WERI-Rb-1 (cell line): ENCODE measurements at regions not wholly inside any gene's neighbourhood (a gene's known extent, or its start where the extent isn't known, plus 50 kb on each side); places are given as distances from the start of the nearest gene placed in this dataset.
"Not testable (repeated sequence)": the region's sequence is repeated elsewhere in the genome, so short reads cannot be mapped to it uniquely, and the experiment has no call there.

ENCODE experiments used
- DNase-seq: peaks from one replicate; pipeline ENCODE4 v3.0.0-alpha.2; 2020
- H3K27ac ChIP-seq: fragments of 250-450 bp; sonication (Bioruptor Pico); 2 replicates; pipeline ENCODE4 v1.5.1; 2020; ENCODE audit warnings: mild to moderate bottlenecking, moderate library complexity
- H3K27me3 ChIP-seq: fragments of 250-450 bp; sonication (Bioruptor Pico); 2 replicates; pipeline ENCODE4 v1.5.1; 2021; ENCODE audit warnings: mild to moderate bottlenecking, low read depth, moderate library complexity; ENCODE audit not compliant: insufficient read depth, severe bottlenecking
- H3K36me3 ChIP-seq: fragments of 250-450 bp; sonication (Bioruptor Pico); 2 replicates; pipeline ENCODE4 v1.5.1; 2020; ENCODE audit warnings: mild to moderate bottlenecking, moderate library complexity
- H3K4me3 ChIP-seq: 2 replicates; pipeline ENCODE4 v1.5.1; 2011; ENCODE audit warnings: low read depth, mild to moderate bottlenecking, control low read depth, low read length
- H3K9me3 ChIP-seq: fragments of 250-450 bp; sonication (Bioruptor Pico); 2 replicates; pipeline ENCODE4 v1.5.1; 2021; ENCODE audit warnings: mild to moderate bottlenecking, moderate library complexity; ENCODE audit not compliant: severe bottlenecking
- TF ChIP-seq, protein P1 (sequence below): IDR thresholded peaks from 2 replicates; pipeline ENCODE4 v1.5.1; 2011; ENCODE audit warnings: low read depth, mild to moderate bottlenecking, control low read depth, inconsistent platforms, low read length

DNA sequence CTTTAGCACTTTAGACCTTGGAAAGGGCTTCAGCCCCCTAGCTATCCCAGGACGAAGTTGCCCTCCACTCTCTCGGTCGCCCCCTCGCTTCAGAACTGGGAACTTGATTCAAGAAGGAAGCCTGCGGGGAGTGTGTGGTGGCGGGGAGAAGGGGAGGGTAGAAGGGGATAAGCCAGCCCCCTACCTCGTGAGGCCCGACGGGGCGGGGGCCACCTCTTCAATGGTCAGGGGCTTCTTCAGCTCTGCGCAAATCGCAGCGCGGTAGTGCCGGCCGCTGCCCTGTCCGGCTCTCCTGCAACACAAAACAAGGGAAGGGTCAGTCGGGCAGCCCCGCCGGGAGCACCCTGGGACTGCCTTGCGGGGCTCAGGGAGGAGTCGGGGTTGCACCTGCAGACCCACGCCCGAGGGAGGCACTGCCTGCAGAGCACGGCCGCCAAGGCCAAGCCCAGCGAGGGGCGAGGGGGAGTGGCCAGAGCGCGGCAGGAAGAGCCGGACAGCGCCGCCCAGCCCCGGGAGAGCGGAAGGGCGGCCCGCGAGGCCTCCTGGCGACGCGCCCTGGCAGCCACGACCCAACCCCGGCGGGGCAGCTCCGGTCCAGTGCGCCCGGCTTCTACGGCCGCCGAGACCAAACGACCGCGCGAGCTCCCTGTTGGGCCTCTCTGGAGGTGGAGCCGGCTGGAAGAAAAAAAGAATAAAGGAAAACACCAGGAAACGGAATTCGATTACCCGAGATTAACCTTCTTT, 56.2 kb upstream of the RASAL2 start:
- Histone ChIP-seq H3K27me3 (no peaks in the 10 kb centered on the region), H3K4me3 (no peak overlapping the region)
- TF ChIP-seq, protein P1, sequence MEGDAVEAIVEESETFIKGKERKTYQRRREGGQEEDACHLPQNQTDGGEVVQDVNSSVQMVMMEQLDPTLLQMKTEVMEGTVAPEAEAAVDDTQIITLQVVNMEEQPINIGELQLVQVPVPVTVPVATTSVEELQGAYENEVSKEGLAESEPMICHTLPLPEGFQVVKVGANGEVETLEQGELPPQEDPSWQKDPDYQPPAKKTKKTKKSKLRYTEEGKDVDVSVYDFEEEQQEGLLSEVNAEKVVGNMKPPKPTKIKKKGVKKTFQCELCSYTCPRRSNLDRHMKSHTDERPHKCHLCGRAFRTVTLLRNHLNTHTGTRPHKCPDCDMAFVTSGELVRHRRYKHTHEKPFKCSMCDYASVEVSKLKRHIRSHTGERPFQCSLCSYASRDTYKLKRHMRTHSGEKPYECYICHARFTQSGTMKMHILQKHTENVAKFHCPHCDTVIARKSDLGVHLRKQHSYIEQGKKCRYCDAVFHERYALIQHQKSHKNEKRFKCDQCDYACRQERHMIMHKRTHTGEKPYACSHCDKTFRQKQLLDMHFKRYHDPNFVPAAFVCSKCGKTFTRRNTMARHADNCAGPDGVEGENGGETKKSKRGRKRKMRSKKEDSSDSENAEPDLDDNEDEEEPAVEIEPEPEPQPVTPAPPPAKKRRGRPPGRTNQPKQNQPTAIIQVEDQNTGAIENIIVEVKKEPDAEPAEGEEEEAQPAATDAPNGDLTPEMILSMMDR: no peak

DNA sequence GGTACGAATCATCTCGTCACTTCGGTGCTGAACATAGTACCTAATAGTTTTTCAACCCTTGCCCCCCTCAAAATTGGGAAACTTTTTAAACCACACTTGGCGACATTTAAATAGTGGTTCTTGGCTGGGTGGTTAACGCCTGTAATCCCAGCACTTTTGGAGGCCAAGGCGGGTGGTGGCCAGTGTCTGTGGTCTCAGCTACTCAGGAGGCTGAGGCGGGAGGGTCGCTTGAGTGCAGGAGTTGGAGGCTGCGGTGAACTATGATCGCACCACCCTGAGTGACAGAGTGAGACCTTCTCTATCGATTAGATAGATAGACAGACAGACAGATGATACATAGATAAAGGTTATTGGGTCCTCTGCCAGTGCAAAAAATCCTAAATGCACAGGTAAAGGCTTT, 55.5 kb upstream of the RASAL2 start:
- DNase-seq: no peak
- no peak overlapping the region for H3K4me3 ChIP-seq
- H3K36me3 ChIP-seq: no peaks in the 10 kb centered on the region
- H3K9me3 ChIP-seq: no peaks in the 10 kb centered on the region
- H3K27me3 ChIP-seq: no peaks in the 10 kb centered on the region
- no peak overlapping the region for H3K27ac ChIP-seq
- TF ChIP-seq, protein P1: no peak

More for the DNA sequence above, 56.2 kb upstream of the RASAL2 start:
- no peaks in the 10 kb centered on the region for H3K36me3 ChIP-seq
- H3K9me3 ChIP-seq: no peaks in the 10 kb centered on the region
- H3K27ac ChIP-seq: no peak overlapping the region
- DNase-seq: no peak

DNA sequence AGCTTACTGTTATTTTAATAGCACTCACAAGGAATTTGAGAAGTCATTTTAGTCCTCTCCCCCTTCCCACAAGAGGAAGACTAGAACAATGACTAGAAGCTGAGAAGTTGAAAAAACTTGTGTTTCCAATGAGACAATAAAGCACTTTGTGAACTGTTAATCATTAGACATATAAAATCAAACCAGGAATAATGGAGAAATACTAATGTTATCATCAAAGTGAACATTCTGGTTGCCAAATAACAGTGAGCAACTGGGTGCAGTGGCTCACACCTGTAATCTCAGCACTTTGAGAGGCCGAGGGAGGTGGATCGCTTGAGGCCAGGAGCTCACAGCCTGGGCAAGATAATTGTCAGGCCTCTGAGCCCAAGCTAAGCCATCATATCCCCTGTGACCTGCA, 54.0 kb upstream of the RASAL2 start:
- no peaks in the 10 kb centered on the region for H3K36me3 ChIP-seq
- H3K27me3 ChIP-seq: no peaks in the 10 kb centered on the region
- H3K27ac ChIP-seq: no peak overlapping the region
- H3K9me3 ChIP-seq: no peaks in the 10 kb centered on the region
- DNase-seq: no peak
- H3K4me3 ChIP-seq: no peak overlapping the region
- TF ChIP-seq, protein P1: no peak

DNA sequence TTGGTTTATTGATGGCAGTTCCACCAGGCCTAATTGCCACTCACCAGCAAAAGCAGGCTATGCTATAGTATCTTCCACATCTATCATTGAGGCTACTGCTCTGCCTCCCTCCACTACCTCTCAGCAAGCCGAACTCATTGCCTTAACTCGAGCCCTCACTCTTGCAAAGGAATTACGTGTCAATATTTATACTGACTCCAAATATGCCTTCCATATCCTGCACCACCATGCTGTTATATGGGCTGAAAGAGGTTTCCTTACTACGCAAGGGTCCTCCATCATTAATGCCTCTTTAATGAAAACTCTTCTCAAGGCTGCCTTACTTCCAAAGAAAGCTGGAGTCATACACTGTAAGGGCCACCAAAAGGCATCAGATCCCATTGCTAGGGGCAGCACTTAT, 50.0 kb upstream of the RASAL2 start:
- not testable (repeated sequence) for H3K9me3 ChIP-seq, H3K27ac ChIP-seq, H3K4me3 ChIP-seq, H3K27me3 ChIP-seq, H3K36me3 ChIP-seq, DNase-seq
